MCF 10A (cell line): ENCODE measurements at regions not wholly inside any gene's neighbourhood (a gene's known extent, or its start where the extent isn't known, plus 50 kb on each side); places are given as distances from the start of the nearest gene placed in this dataset.

ENCODE experiments used
- BruUV-seq: library from RNA; stranded (reverse); fragments of 400-500 nt; replicated peaks from 2 replicates; lab custom pipeline; 2021; lab: Mats Ljungman, UMichigan
- CTCF ChIA-PET: fragments of 300-600 bp; sonication (Branson Sonifier 250); formaldehyde crosslinking; extraction: SDS; loops from one replicate; lab custom pipeline; 2021; ENCODE audit warnings: antibody characterized with exemption, inconsistent platforms; lab: Yijun Ruan, JAX
- POLR2A ChIA-PET: fragments of 300-600, 350-650 bp; sonication (Branson Sonifier 250); formaldehyde crosslinking; extraction: SDS; loops from one replicate; lab custom pipeline; 2020; ENCODE audit warnings: antibody characterized with exemption, inconsistent platforms; lab: Yijun Ruan, JAX
- DNase-seq: peaks from one replicate; pipeline ENCODE4 v3.0.0-alpha.2; 2018; ENCODE audit not compliant: unreplicated experiment
- H3K27ac Mint-ChIP-seq: one replicate; pipeline ENCODE4 v1.8.0; 2022; ENCODE audit warnings: mild to moderate bottlenecking, low read depth, mixed read lengths; ENCODE audit not compliant: unreplicated experiment
- H3K27me3 Mint-ChIP-seq: one replicate; pipeline ENCODE4 v1.8.0; 2022; ENCODE audit warnings: mixed read lengths; ENCODE audit not compliant: insufficient read depth, unreplicated experiment
- H3K36me3 Mint-ChIP-seq: one replicate; pipeline ENCODE4 v1.8.0; 2022; ENCODE audit warnings: mild to moderate bottlenecking, moderate library complexity, mixed read lengths; ENCODE audit not compliant: insufficient read depth, unreplicated experiment
- H3K4me1 Mint-ChIP-seq: one replicate; pipeline ENCODE4 v1.8.0; 2022; ENCODE audit warnings: mixed read lengths; ENCODE audit not compliant: insufficient read depth, unreplicated experiment
- H3K4me3 Mint-ChIP-seq: one replicate; pipeline ENCODE4 v1.8.0; 2022; ENCODE audit warnings: mild to moderate bottlenecking, moderate library complexity, mixed read lengths; ENCODE audit not compliant: unreplicated experiment
- H3K9me3 Mint-ChIP-seq: one replicate; pipeline ENCODE4 v1.8.0; 2022; ENCODE audit warnings: mixed read lengths; ENCODE audit not compliant: unreplicated experiment
- CTCF ChIP-seq: fragments of 200-600 bp; IDR thresholded peaks from one replicate; pipeline ENCODE4 v1.8.0; 2022; ENCODE audit warnings: antibody characterized with exemption, mild to moderate bottlenecking; ENCODE audit not compliant: unreplicated experiment
- intact Hi-C: fragments of 100-400 bp; cut with micrococcal nuclease; formaldehyde crosslinking; loops from 2 replicates; pipeline ENCODE4 v1.14.1; 2022

- H3K4me3 Mint-ChIP-seq: no peak overlapping the region
- no TSS peak for BruUV-seq
- H3K27ac Mint-ChIP-seq: no peak overlapping the region
- ChIA-PET POLR2A (no interaction called here), CTCF (interaction anchor here (2.1 kb wide), 1 partner anchor 8 kb away, joined by 8 read pairs; no protein-coding TSS in a partner anchor)
- H3K27me3 Mint-ChIP-seq: no peaks in the 10 kb centered on the region
- no peak for TF ChIP-seq CTCF
- intact Hi-C loops: no loop called here
- peaks cover 6% of the 10 kb centered on the region for H3K4me1 Mint-ChIP-seq
- peaks cover 7% of the 10 kb centered on the region for H3K9me3 Mint-ChIP-seq
- no peak for DNase-seq
- no peaks in the 10 kb centered on the region for H3K36me3 Mint-ChIP-seq
Observed at GRCh38 chr4:137116144-137116543, 416.1 kb downstream of the PCDH18 start.

GRCh38 chr4:137106733-137107132 lies 425.6 kb downstream of the PCDH18 start:
- no TSS peak for BruUV-seq
- H3K4me1 Mint-ChIP-seq: no peaks in the 10 kb centered on the region

GRCh38 chr4:137106287-137106686 lies 426.0 kb downstream of the PCDH18 start:
- BruUV-seq: no TSS peak
- Mint-ChIP-seq H3K36me3 (no peaks in the 10 kb centered on the region), H3K27me3 (no peaks in the 10 kb centered on the region), H3K27ac (no peak overlapping the region), H3K9me3 (no peaks in the 10 kb centered on the region), H3K4me3 (no peak overlapping the region), H3K4me1 (no peaks in the 10 kb centered on the region)
- CTCF ChIA-PET: no interaction called here
- no peak for TF ChIP-seq CTCF
- DNase-seq: no peak
- intact Hi-C loops: no loop called here
- POLR2A ChIA-PET: no interaction called here

More at GRCh38 chr4:137106733-137107132, 425.6 kb downstream of the PCDH18 start:
- no peaks in the 10 kb centered on the region for H3K27me3 Mint-ChIP-seq
- no peak for DNase-seq
- no peaks in the 10 kb centered on the region for H3K36me3 Mint-ChIP-seq
- no peak overlapping the region for H3K27ac Mint-ChIP-seq
- H3K4me3 Mint-ChIP-seq: no peak overlapping the region
- CTCF ChIA-PET: interaction anchor here (0.6 kb wide), 1 partner anchor 688 kb away, joined by 3 read pairs; no protein-coding TSS in a partner anchor
- intact Hi-C loops: no loop called here
- POLR2A ChIA-PET: interaction anchor here (0.5 kb wide), 1 partner anchor 1885 kb away, joined by 3 read pairs; no protein-coding TSS in a partner anchor
- H3K9me3 Mint-ChIP-seq: no peaks in the 10 kb centered on the region
- TF ChIP-seq CTCF: no peak

- no peaks in the 10 kb centered on the region for H3K36me3 Mint-ChIP-seq
Observed at GRCh38 chr4:137090951-137091350, 441.3 kb downstream of the PCDH18 start.

More at GRCh38 chr4:137090951-137091350, 441.3 kb downstream of the PCDH18 start:
- ChIA-PET POLR2A (no interaction called here), CTCF (no interaction called here)
- H3K4me1 Mint-ChIP-seq: no peaks in the 10 kb centered on the region
- intact Hi-C loops: no loop called here
- TF ChIP-seq CTCF: no peak
- H3K27me3 Mint-ChIP-seq: no peaks in the 10 kb centered on the region
- no peak for DNase-seq
- H3K9me3 Mint-ChIP-seq: no peaks in the 10 kb centered on the region
- no peak overlapping the region for H3K27ac Mint-ChIP-seq
- no peak overlapping the region for H3K4me3 Mint-ChIP-seq
- BruUV-seq: no TSS peak
